ENCODE measurements at regions not wholly inside any gene's neighbourhood (a gene's known extent, or its start where the extent isn't known, plus 50 kb on each side); places are given as distances from the start of the nearest gene placed in this dataset.

DNA sequence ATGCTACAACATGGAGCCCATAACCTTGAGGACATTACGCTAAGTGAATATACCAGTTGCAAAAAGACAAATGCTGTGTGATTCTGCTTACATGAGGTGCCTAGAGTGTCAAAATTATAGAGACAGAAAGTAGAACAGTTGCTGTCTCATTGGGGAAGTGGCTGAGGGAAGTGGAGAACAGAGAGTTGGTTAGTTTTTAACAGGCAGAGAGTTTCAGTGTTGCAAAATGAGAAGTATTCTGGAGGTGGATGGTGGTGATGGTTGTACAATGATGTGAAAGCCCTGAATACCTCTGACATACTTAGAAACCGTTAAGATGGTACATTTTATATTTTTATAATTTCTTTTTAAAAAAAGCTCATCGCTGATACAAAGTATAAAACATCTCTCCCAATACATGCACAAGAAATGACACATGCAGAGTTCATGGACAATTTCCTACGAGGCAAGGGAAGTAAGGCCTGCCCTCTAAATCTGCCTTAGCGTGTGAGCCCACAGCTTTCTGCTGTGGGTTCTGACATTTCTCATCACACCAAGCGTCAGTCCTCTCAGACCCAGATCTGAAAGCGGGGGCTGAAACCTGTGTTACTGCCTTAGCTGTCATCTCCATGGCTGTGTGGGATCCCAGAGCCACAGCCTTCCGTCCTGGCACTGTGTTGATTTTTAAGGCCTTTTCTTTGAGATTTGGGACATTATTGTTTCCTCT is 126.0 kb downstream of the RNASET2 start:
- TF ChIP-seq, protein P1, sequence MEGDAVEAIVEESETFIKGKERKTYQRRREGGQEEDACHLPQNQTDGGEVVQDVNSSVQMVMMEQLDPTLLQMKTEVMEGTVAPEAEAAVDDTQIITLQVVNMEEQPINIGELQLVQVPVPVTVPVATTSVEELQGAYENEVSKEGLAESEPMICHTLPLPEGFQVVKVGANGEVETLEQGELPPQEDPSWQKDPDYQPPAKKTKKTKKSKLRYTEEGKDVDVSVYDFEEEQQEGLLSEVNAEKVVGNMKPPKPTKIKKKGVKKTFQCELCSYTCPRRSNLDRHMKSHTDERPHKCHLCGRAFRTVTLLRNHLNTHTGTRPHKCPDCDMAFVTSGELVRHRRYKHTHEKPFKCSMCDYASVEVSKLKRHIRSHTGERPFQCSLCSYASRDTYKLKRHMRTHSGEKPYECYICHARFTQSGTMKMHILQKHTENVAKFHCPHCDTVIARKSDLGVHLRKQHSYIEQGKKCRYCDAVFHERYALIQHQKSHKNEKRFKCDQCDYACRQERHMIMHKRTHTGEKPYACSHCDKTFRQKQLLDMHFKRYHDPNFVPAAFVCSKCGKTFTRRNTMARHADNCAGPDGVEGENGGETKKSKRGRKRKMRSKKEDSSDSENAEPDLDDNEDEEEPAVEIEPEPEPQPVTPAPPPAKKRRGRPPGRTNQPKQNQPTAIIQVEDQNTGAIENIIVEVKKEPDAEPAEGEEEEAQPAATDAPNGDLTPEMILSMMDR (conservative IDR thresholded peaks at IDR 0.05; ENCODE audit: low read length) = no peak
- no peak for TF ChIP-seq EZH2phosphoT487 (IDR thresholded peaks at IDR 0.05; ENCODE audit: borderline replicate concordance, low read depth, low read length)
